AG10803 (cell line): ENCODE measurements at regions not wholly inside any gene's neighbourhood (a gene's known extent, or its start where the extent isn't known, plus 50 kb on each side); places are given as distances from the start of the nearest gene placed in this dataset.

Experiments used
- DNase-seq: peaks from one replicate; pipeline ENCODE4 v3.0.0; 2010; ENCODE audit warnings: low read depth
- H3K4me3 ChIP-seq: 2 replicates; pipeline ENCODE4 v1.5.1; 2011; ENCODE audit warnings: mild to moderate bottlenecking, low read length, control low read depth
- TF ChIP-seq, protein P1 (sequence below): conservative IDR thresholded peaks from 2 replicates; pipeline ENCODE4 v1.5.1; 2011; ENCODE audit warnings: mild to moderate bottlenecking, low read length, control low read depth, inconsistent platforms

GRCh38 chr10:107476408-107476807, 311.9 kb upstream of the SORCS1 start:
- TF ChIP-seq, protein P1, sequence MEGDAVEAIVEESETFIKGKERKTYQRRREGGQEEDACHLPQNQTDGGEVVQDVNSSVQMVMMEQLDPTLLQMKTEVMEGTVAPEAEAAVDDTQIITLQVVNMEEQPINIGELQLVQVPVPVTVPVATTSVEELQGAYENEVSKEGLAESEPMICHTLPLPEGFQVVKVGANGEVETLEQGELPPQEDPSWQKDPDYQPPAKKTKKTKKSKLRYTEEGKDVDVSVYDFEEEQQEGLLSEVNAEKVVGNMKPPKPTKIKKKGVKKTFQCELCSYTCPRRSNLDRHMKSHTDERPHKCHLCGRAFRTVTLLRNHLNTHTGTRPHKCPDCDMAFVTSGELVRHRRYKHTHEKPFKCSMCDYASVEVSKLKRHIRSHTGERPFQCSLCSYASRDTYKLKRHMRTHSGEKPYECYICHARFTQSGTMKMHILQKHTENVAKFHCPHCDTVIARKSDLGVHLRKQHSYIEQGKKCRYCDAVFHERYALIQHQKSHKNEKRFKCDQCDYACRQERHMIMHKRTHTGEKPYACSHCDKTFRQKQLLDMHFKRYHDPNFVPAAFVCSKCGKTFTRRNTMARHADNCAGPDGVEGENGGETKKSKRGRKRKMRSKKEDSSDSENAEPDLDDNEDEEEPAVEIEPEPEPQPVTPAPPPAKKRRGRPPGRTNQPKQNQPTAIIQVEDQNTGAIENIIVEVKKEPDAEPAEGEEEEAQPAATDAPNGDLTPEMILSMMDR: no peak
- DNase-seq: no peak
- H3K4me3 ChIP-seq: no peak overlapping the region

DNA sequence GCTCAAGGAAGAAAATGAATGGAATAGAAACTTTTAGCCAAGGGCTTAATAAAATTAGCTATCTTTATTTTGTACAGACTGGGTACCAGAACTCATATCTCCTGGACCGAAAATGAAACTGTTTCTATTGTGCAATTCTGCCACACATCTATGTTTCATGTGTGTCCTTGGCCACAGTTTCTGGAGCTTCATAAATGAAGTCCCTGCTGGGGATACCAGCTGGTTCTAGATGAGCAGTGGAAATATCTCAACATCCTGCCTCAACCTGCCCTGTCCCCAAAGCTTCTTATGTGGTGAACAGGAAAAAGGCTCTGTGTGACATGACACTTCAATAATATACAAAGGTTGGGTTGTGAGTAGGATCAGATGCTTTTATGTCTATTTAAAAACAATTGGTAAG, 310.1 kb upstream of the SORCS1 start:
- TF ChIP-seq, protein P1: no peak
- H3K4me3 ChIP-seq: no peak overlapping the region
- no peak for DNase-seq

DNA sequence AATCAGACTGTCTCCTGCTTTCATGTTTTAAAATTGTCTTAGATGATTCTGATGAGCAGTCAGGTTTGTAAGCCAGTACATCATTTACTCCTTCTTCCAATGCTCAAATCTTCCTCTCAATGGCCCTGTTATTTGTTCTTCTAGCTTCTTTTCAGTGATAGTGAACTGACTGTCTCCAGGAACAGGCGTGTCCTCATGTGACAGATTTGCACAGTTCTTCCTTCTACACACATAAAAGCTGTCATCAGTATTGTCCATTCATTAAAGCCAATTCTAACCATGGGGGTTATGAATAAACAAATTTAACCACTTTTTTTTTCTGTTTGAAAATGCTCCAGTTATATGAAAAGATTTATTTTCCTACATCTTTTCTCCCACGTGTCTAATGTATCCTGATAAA, 308.7 kb upstream of the SORCS1 start:
- no peak for DNase-seq

DNA sequence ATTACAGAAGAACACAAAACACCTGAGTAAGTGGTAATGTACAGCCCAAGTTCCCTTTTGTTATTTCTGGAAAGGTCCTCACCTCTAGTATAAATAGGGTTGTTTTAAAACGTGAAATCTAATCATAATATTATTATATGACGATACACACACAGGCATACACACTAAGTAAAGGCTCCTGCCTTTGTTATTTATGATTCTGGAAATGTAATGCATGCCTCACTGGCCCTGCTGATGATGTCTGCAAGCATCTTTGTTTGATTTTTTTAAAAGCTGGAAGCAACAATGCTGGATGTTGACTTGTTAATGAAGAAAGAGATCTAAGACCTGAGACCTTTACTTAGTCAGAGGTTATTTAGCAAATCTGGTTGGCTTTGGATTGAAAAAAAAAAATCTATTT, 307.4 kb upstream of the SORCS1 start:
- DNase-seq: no peak
- TF ChIP-seq, protein P1: no peak
- no peak overlapping the region for H3K4me3 ChIP-seq

More for the DNA sequence above, 308.7 kb upstream of the SORCS1 start:
- TF ChIP-seq, protein P1: no peak
- H3K4me3 ChIP-seq: no peak overlapping the region

GRCh38 chr10:107453561-107453960, 289.1 kb upstream of the SORCS1 start:
- no peak overlapping the region for H3K4me3 ChIP-seq
- TF ChIP-seq, protein P1: no peak
- DNase-seq: no peak

DNA sequence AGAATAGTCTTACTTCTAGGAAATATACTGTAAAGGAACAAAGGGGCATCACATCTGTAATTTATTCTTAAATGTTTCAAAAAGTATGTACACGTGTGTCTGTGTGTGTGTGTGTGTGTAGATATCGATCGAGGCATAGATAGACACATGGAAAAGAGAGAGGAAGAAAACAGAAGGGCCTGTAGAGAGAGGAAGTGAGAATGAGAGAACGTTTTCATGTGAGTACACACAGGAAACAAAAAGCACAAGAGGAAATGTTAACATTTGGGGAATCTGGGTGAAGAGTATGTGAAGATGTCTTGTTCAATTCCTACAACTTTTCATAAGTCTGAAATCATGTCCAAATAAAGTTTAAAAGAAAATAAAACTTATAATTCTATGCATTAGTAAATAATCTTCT, 286.5 kb upstream of the SORCS1 start:
- no peak for DNase-seq
- TF ChIP-seq, protein P1: no peak
- H3K4me3 ChIP-seq: no peak overlapping the region

- no peak overlapping the region for H3K4me3 ChIP-seq
- no peak for DNase-seq
- TF ChIP-seq, protein P1: no peak
These were observed 285.6 kb upstream of the SORCS1 start for GRCh38 chr10:107450056-107450455.
